HCT116 (cell line): ENCODE measurements at regions not wholly inside any gene's neighbourhood (a gene's known extent, or its start where the extent isn't known, plus 50 kb on each side); places are given as distances from the start of the nearest gene placed in this dataset.

Experiments
- ATAC-seq: fragments of 200-7000 bp; cut with Tn5 transposase; 2 replicates; pipeline ENCODE4 v1.9.1; 2020; ENCODE audit warnings: mild to moderate bottlenecking, moderate library complexity
- BruUV-seq: library from RNA; stranded (reverse); fragments of 400-500 nt; replicated peaks from 2 replicates; lab custom pipeline; 2021; lab: Mats Ljungman, UMichigan
- CTCF ChIA-PET: fragments of 300-600 bp; sonication (Branson Sonifier 250); formaldehyde crosslinking; loops from one replicate; lab custom pipeline; 2021; ENCODE audit warnings: antibody characterized with exemption; lab: Charles Lee
- POLR2A ChIA-PET: fragments of 300-600, 350-600 bp; sonication (Branson Sonifier 250); formaldehyde crosslinking; loops from one replicate; lab custom pipeline; 2021; ENCODE audit warnings: antibody characterized with exemption; lab: Charles Lee
- RAD21 ChIA-PET, 2 experiments: fragments of 300-600 bp; sonication (Branson Sonifier 250); formaldehyde crosslinking; loops; one replicate each; lab custom pipeline; 2023; ENCODE audit warnings: low total read pairs in 2 of 2; ENCODE audit not compliant: uncharacterized antibody in 2 of 2, unreplicated experiment in 2 of 2, low non-redundant PET in 1 of 2; lab: Charles Lee
- DNase-seq: peaks from one replicate; pipeline ENCODE4 v3.0.0-alpha.2; 2010; ENCODE audit warnings: low read depth, low spot score
- H2AFZ ChIP-seq: fragments of 200-600 bp; shearing (Covaris generic), sonication (generic); 2 replicates; pipeline ENCODE4 v1.6.1; 2017; ENCODE audit warnings: low read depth, mixed run types, mixed read lengths, antibody characterized with exemption, low read length; ENCODE audit not compliant: poor library complexity, severe bottlenecking
- H3K27ac ChIP-seq: 2 replicates; pipeline ENCODE4 v1.5.1; 2012; ENCODE audit warnings: low read depth, low read length
- H3K27me3 ChIP-seq: fragments of 200-600 bp; sonication (generic); 2 replicates; pipeline ENCODE4 v1.6.1; 2016; ENCODE audit warnings: mixed run types, low read length, mixed read lengths; ENCODE audit not compliant: insufficient read depth
- H3K36me3 ChIP-seq, 2 experiments: fragments of 200-500 bp in 1 of 2; fragments of 200-600 bp in 1 of 2; sonication (Bioruptor generic) in 1 of 2; sonication (generic) in 1 of 2; 2 replicates each; pipeline versions ENCODE4 v1.5.1 to v1.6.1; 2014 to 2016; ENCODE audit warnings: low read length in 2 of 2, inconsistent platforms in 1 of 2, mixed read lengths in 1 of 2, mixed run types in 1 of 2; ENCODE audit not compliant: insufficient read depth in 2 of 2, control insufficient read depth in 1 of 2
- H3K4me1 ChIP-seq, 2 experiments: fragments of 200-600 bp in 1 of 2; sonication (generic) in 1 of 2; 2 replicates each; pipeline versions ENCODE4 v1.5.1 to v1.6.1; 2012 to 2017; ENCODE audit warnings: low read length in 2 of 2, inconsistent platforms in 1 of 2, mild to moderate bottlenecking in 1 of 2, mixed read lengths in 1 of 2, mixed run types in 1 of 2, moderate library complexity in 1 of 2; ENCODE audit not compliant: insufficient read depth in 2 of 2, control insufficient read depth in 1 of 2
- H3K4me2 ChIP-seq: fragments of 200-600 bp; sonication (generic); 2 replicates; pipeline ENCODE4 v1.6.1; 2017; ENCODE audit warnings: mixed run types, low read length, mixed read lengths
- H3K4me3 ChIP-seq, 2 experiments: fragments of 200-600 bp in 1 of 2; sonication (generic) in 1 of 2; replicated peaks in 1 of 2; 2 replicates each; pipeline ENCODE4 v1.5.1; 2011 to 2016; ENCODE audit warnings: low read length in 2 of 2, control low read depth in 1 of 2, low read depth in 1 of 2, mild to moderate bottlenecking in 1 of 2, mixed read lengths in 1 of 2, mixed run types in 1 of 2
- H3K79me2 ChIP-seq: fragments of 200-600 bp; sonication (generic); 2 replicates; pipeline ENCODE4 v1.6.1; 2017; ENCODE audit warnings: mild to moderate bottlenecking, mixed run types, low read length, moderate library complexity, mixed read lengths; ENCODE audit not compliant: insufficient read depth
- H3K9ac ChIP-seq: fragments of 200-600 bp; sonication (generic); 2 replicates; pipeline ENCODE4 v1.6.1; 2016; ENCODE audit warnings: low read length, mixed read lengths
- H3K9me2 ChIP-seq: fragments of 200-600 bp; sonication (generic), shearing (Covaris generic); 2 replicates; pipeline ENCODE4 v1.6.1; 2017; ENCODE audit warnings: mixed run types, mild to moderate bottlenecking, moderate library complexity; ENCODE audit not compliant: insufficient read depth
- H3K9me3 ChIP-seq, 2 experiments: fragments of 200-500 bp in 1 of 2; fragments of 200-600 bp in 1 of 2; sonication (Bioruptor generic) in 1 of 2; sonication (generic) in 1 of 2; 2 replicates each; pipeline ENCODE4 v1.6.1; 2014 to 2017; ENCODE audit warnings: low read length in 2 of 2, mixed read lengths in 2 of 2, inconsistent platforms in 1 of 2, low read depth in 1 of 2, mild to moderate bottlenecking in 1 of 2, mixed run types in 1 of 2, moderate library complexity in 1 of 2; ENCODE audit not compliant: control insufficient read depth in 1 of 2, insufficient read depth in 1 of 2
- H4K20me1 ChIP-seq: fragments of 200-600 bp; sonication (generic), shearing (Covaris generic); 2 replicates; pipeline ENCODE4 v1.6.1; 2017; ENCODE audit warnings: mixed run types, mild to moderate bottlenecking, moderate library complexity; ENCODE audit not compliant: insufficient read depth
- ATF3 ChIP-seq: IDR thresholded peaks from 2 replicates; pipeline ENCODE4 v1.6.1; 2012
- ELF1 ChIP-seq: IDR thresholded peaks from 2 replicates; pipeline ENCODE4 v1.6.1; 2012; ENCODE audit warnings: low read depth, borderline replicate concordance
- EZH2 ChIP-seq: fragments of 200-600 bp; sonication (generic); IDR thresholded peaks from 2 replicates; pipeline ENCODE4 v1.6.1; 2017; ENCODE audit warnings: antibody characterized with exemption, mixed run types
- FOSL1 ChIP-seq: IDR thresholded peaks from 2 replicates; pipeline ENCODE4 v1.6.1; 2012; ENCODE audit warnings: low read depth
- MAX ChIP-seq: IDR thresholded peaks from 2 replicates; pipeline ENCODE4 v1.6.1; 2012
- RAD21 ChIP-seq: IDR thresholded peaks from 2 replicates; pipeline ENCODE4 v1.6.1; 2012; ENCODE audit warnings: low read depth, mild to moderate bottlenecking
- REST ChIP-seq: IDR thresholded peaks from 2 replicates; pipeline ENCODE4 v1.6.1; 2012; ENCODE audit warnings: low read depth
- SIN3A ChIP-seq: IDR thresholded peaks from 2 replicates; pipeline ENCODE4 v1.6.1; 2012; ENCODE audit warnings: low read depth
- TCF7L2 ChIP-seq: IDR thresholded peaks from 2 replicates; pipeline ENCODE4 v1.7.0; 2011; ENCODE audit warnings: borderline replicate concordance, inconsistent platforms; ENCODE audit not compliant: insufficient read depth, insufficient read length; ENCODE audit errors: extremely low read depth
- intact Hi-C: fragments of 100-400 bp; cut with micrococcal nuclease; formaldehyde crosslinking; loops from 2 replicates; pipeline ENCODE4 v1.10.0; 2022

- Histone ChIP-seq H3K9me2 (no peaks in the 10 kb centered on the region), H3K27ac (no peak overlapping the region), H3K36me3 (no peaks in the 10 kb centered on the region), H3K79me2 (no peaks in the 10 kb centered on the region), H3K4me1 (no peaks in the 10 kb centered on the region)
- RAD21 ChIA-PET = no interaction called here
- BruUV-seq = no TSS peak
- no peak for ATAC-seq
- TF ChIP-seq FOSL1 = no peak
- TF ChIP-seq MAX = no peak
- TF ChIP-seq ATF3 = no peak
- TF ChIP-seq SIN3A = no peak
- no peak for TF ChIP-seq EZH2
- no peak for TF ChIP-seq ELF1
- TF ChIP-seq TCF7L2 = no peak
- no peak for TF ChIP-seq RAD21
- no peak for TF ChIP-seq REST
- TF ChIP-seq, all 23 proteins: peak for 0
- DNase-seq = no peak
- Histone ChIP-seq H4K20me1 (no peaks in the 10 kb centered on the region), H3K9me3 (no peaks in the 10 kb centered on the region), H3K4me2 (no peak overlapping the region), H3K27me3 (0 out of 2 replicates have a peak, but pooled peaks cover 11% of the 10 kb centered on the region), H2AFZ (no peak overlapping the region), H3K9ac (no peak overlapping the region), H3K4me3 (no peak overlapping the region)
- intact Hi-C loops = no loop called here
- CTCF ChIA-PET = no interaction called here
- POLR2A ChIA-PET = no interaction called here
Observed at GRCh38 chr2:60064687-60065389, 488.6 kb downstream of the BCL11A start.
